ENCODE measurements at regions not wholly inside any gene's neighbourhood (a gene's known extent, or its start where the extent isn't known, plus 50 kb on each side); places are given as distances from the start of the nearest gene placed in this dataset.

DNA sequence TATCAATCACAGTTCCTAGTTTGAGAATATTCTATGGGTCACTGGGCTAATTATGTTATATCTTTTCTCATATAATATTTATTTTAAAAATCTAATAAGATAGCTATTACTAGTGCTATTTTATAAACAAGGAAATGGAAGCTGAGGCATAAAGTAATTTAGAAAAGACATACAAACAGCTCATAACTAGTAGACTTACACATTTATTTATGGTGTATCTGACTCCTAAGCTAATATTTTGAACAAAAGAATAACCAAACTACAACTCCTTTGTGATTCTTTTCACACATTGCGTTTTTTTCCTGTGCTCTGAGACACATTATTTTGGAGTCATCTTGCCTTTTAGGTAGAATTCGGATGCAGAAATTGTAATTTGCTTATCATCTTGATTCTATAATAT is 742.0 kb upstream of the LRRTM4 start:
- no peak for TF ChIP-seq POLR2AphosphoS5 (IDR thresholded peaks at IDR 0.05; ENCODE audit: low read depth)
- TF ChIP-seq GABPA (IDR thresholded peaks at IDR 0.05; ENCODE audit: low read depth): no peak
- TF ChIP-seq, protein P1, sequence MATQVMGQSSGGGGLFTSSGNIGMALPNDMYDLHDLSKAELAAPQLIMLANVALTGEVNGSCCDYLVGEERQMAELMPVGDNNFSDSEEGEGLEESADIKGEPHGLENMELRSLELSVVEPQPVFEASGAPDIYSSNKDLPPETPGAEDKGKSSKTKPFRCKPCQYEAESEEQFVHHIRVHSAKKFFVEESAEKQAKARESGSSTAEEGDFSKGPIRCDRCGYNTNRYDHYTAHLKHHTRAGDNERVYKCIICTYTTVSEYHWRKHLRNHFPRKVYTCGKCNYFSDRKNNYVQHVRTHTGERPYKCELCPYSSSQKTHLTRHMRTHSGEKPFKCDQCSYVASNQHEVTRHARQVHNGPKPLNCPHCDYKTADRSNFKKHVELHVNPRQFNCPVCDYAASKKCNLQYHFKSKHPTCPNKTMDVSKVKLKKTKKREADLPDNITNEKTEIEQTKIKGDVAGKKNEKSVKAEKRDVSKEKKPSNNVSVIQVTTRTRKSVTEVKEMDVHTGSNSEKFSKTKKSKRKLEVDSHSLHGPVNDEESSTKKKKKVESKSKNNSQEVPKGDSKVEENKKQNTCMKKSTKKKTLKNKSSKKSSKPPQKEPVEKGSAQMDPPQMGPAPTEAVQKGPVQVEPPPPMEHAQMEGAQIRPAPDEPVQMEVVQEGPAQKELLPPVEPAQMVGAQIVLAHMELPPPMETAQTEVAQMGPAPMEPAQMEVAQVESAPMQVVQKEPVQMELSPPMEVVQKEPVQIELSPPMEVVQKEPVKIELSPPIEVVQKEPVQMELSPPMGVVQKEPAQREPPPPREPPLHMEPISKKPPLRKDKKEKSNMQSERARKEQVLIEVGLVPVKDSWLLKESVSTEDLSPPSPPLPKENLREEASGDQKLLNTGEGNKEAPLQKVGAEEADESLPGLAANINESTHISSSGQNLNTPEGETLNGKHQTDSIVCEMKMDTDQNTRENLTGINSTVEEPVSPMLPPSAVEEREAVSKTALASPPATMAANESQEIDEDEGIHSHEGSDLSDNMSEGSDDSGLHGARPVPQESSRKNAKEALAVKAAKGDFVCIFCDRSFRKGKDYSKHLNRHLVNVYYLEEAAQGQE (IDR thresholded peaks at IDR 0.05; ENCODE audit: insufficient replicate concordance, low read depth): no peak
- TF ChIP-seq, protein P2, sequence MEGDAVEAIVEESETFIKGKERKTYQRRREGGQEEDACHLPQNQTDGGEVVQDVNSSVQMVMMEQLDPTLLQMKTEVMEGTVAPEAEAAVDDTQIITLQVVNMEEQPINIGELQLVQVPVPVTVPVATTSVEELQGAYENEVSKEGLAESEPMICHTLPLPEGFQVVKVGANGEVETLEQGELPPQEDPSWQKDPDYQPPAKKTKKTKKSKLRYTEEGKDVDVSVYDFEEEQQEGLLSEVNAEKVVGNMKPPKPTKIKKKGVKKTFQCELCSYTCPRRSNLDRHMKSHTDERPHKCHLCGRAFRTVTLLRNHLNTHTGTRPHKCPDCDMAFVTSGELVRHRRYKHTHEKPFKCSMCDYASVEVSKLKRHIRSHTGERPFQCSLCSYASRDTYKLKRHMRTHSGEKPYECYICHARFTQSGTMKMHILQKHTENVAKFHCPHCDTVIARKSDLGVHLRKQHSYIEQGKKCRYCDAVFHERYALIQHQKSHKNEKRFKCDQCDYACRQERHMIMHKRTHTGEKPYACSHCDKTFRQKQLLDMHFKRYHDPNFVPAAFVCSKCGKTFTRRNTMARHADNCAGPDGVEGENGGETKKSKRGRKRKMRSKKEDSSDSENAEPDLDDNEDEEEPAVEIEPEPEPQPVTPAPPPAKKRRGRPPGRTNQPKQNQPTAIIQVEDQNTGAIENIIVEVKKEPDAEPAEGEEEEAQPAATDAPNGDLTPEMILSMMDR (IDR thresholded peaks at IDR 0.05; ENCODE audit: insufficient read depth, low read length): no peak
- TF ChIP-seq SPI1 (IDR thresholded peaks at IDR 0.05; ENCODE audit: borderline replicate concordance, low read depth): no peak
- no peak overlapping the region for H3K27ac ChIP-seq (replicated peaks)
- DNase-seq (ENCODE audit: low read depth in 1 of 2, low spot score in 1 of 2): no peak
- H3K27me3 ChIP-seq (ENCODE audit: insufficient read depth, poor library complexity, severe bottlenecking): no peaks in the 10 kb centered on the region
- H3K4me3 ChIP-seq (replicated peaks; ENCODE audit: insufficient read depth, low read length): no peak overlapping the region

DNA sequence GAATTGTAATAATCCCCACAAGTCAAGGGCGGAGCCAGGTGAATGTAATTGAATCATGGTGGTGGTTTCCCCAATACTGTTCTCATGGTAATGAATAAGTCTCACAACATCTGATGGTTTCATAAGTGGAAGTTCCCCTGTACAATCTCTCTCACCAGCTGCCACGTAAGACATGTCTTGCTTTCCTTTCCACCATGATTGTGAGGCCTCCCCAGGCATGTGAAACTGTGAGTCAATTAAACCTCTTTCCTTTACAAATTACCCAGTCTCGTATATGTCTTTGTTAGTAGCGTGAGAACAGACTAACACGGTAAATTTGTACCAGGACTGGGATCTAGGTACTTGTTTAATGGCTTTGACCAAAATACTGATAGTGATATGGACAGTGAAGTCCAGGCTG is 744.3 kb upstream of the REG3G start:
- Histone ChIP-seq H3K27me3 (ENCODE audit: insufficient read depth, poor library complexity, severe bottlenecking) (no peaks in the 10 kb centered on the region), H3K27ac (replicated peaks) (no peak overlapping the region), H3K4me3 (replicated peaks; ENCODE audit: insufficient read depth, low read length) (no peak overlapping the region)
- TF ChIP-seq POLR2AphosphoS5 (IDR thresholded peaks at IDR 0.05; ENCODE audit: low read depth): no peak
- no peak for TF ChIP-seq GABPA (IDR thresholded peaks at IDR 0.05; ENCODE audit: low read depth)
- TF ChIP-seq, protein P1 (IDR thresholded peaks at IDR 0.05; ENCODE audit: insufficient replicate concordance, low read depth): no peak
- TF ChIP-seq SPI1 (IDR thresholded peaks at IDR 0.05; ENCODE audit: borderline replicate concordance, low read depth): no peak
- TF ChIP-seq, protein P2 (IDR thresholded peaks at IDR 0.05; ENCODE audit: insufficient read depth, low read length): no peak
- no peak for DNase-seq (ENCODE audit: low read depth in 1 of 2, low spot score in 1 of 2)

DNA sequence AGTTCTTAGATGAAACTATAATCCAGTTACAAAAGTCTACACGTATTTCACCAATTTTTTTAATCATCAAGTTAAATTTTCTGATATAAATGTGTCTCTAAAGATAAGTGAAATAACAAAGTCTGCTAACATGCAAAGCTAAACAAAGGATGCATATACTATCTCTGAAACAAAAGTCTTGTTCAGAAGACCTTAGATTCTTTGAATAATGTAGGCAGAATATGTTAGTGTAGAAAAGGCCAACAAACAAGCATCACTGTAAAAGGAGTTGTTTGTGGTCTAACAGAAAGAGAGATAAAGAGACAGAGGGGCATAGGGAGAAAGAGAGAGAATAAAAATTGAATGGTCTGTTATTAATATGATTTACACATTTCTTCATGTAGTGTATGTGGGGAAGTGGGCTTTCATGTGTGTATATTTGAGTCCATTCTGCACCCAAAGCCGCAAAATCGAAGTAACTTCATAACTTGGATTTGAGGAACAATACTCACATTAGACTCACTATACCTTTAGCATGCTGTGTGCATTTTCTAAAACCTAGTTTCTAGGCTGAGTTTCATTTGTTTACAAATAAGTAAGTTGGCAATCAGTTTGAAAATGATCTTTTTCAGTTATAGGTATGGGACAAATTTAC is 734.8 kb upstream of the REG3G start:
- Histone ChIP-seq H3K27ac (replicated peaks) (no peak overlapping the region), H3K4me3 (replicated peaks; ENCODE audit: insufficient read depth, low read length) (no peak overlapping the region), H3K27me3 (ENCODE audit: insufficient read depth, poor library complexity, severe bottlenecking) (no peaks in the 10 kb centered on the region)
- no peak for DNase-seq (ENCODE audit: low read depth in 1 of 2, low spot score in 1 of 2)
- TF ChIP-seq, protein P1 (IDR thresholded peaks at IDR 0.05; ENCODE audit: insufficient replicate concordance, low read depth): no peak
- TF ChIP-seq GABPA (IDR thresholded peaks at IDR 0.05; ENCODE audit: low read depth) (no peak), POLR2AphosphoS5 (IDR thresholded peaks at IDR 0.05; ENCODE audit: low read depth) (no peak), SPI1 (IDR thresholded peaks at IDR 0.05; ENCODE audit: borderline replicate concordance, low read depth) (no peak)
- TF ChIP-seq, protein P2 (IDR thresholded peaks at IDR 0.05; ENCODE audit: insufficient read depth, low read length): no peak
